ENCODE measurements at regions not wholly inside any gene's neighbourhood (a gene's known extent, or its start where the extent isn't known, plus 50 kb on each side); places are given as distances from the start of the nearest gene placed in this dataset.

- Histone ChIP-seq H4K5ac (ENCODE audit: insufficient read length, low read depth, low read length) (no peak overlapping the region), H3K4me3 (ENCODE audit: extremely low read depth in 1 of 4, insufficient read depth in 2 of 4, low read depth in 3 of 4, low read length in 4 of 4) (no peak overlapping the region), H3K23me2 (ENCODE audit: low read depth, low read length) (no peaks in the 10 kb centered on the region), H3K36me3 (ENCODE audit: control insufficient read depth in 2 of 4, insufficient read depth in 4 of 4, low read length in 3 of 4) (no peaks in the 10 kb centered on the region), H3K4me2 (ENCODE audit: insufficient read depth in 1 of 2, low read depth in 2 of 2, low read length in 2 of 2) (no peak overlapping the region), H4K8ac (ENCODE audit: extremely low read depth, insufficient read depth, low read length) (no peak overlapping the region), H3K9me3 (ENCODE audit: insufficient read depth in 2 of 2, low read depth in 1 of 2, low read length in 1 of 2) (no peaks in the 10 kb centered on the region; a peak in 1 of 4 replicates), H3K79me1 (ENCODE audit: low read depth, low read length) (no peaks in the 10 kb centered on the region), H2BK120ac (replicated peaks; ENCODE audit: low read depth, low read length) (no peak overlapping the region), H2AK5ac (ENCODE audit: low read depth, low read length) (no peak overlapping the region), H4K91ac (replicated peaks; ENCODE audit: insufficient read length, low read length) (no peak overlapping the region), H3K27ac (ENCODE audit: low read depth, low read length) (no peak overlapping the region), H3K18ac (ENCODE audit: extremely low read depth, low read length) (no peak overlapping the region), H2AFZ (ENCODE audit: low read length) (no peak overlapping the region), H3K4me1 (replicated peaks in 1 of 4; ENCODE audit: control insufficient read depth in 3 of 4, insufficient read depth in 4 of 4, low read length in 3 of 4) (peaks cover 0 to 5% (median 1%) of the 10 kb centered on the region in 4 experiments; a peak in 3 of 7 replicates), H2BK15ac (ENCODE audit: low read length) (no peak overlapping the region), H3K4ac (replicated peaks; ENCODE audit: insufficient read length, low read depth, low read length) (no peak overlapping the region), H3K56ac (replicated peaks; ENCODE audit: insufficient read length, low read depth, low read length) (no peak overlapping the region), H2BK5ac (ENCODE audit: low read depth, low read length) (no peak overlapping the region), H2BK12ac (ENCODE audit: low read depth, low read length) (no peak overlapping the region), H2BK20ac (ENCODE audit: low read length) (no peak overlapping the region), H3K9ac (replicated peaks in 1 of 4; ENCODE audit: extremely low read depth in 1 of 4, low read depth in 3 of 4, low read length in 3 of 4) (no peak overlapping the region), H3K23ac (ENCODE audit: insufficient read length) (no peak overlapping the region), H3K27me3 (replicated peaks in 1 of 4; ENCODE audit: control insufficient read depth in 3 of 4, extremely low read depth in 1 of 4, insufficient read depth in 3 of 4, low read length in 3 of 4) (no peaks in the 10 kb centered on the region), H3K14ac (ENCODE audit: insufficient read length) (no peak overlapping the region), H4K20me1 (replicated peaks in 1 of 2; ENCODE audit: control insufficient read depth in 1 of 2, insufficient read depth in 2 of 2, low read length in 2 of 2) (no peaks in the 10 kb centered on the region), H3K79me2 (ENCODE audit: control insufficient read depth in 1 of 2, insufficient read depth in 2 of 2, low read length in 2 of 2) (no peaks in the 10 kb centered on the region)
- CTCF ChIA-PET (ENCODE audit: partially characterized antibody) = interaction anchor here (0.8 kb wide), 2 partner anchors 59 to 60 kb away, joined by 3 to 5 read pairs; no protein-coding TSS in a partner anchor
- TF ChIP-seq SIX5 (IDR thresholded peaks at IDR 0.05; ENCODE audit: low read depth, low read length) (no peak), MAX (IDR thresholded peaks at IDR 0.05) (no peak), ASH2L (IDR thresholded peaks at IDR 0.05; ENCODE audit: low read length) (no peak), TAF7 (optimal IDR thresholded peaks at IDR 0.05; ENCODE audit: borderline replicate concordance, low read depth, low read length) (no peak), EP300 (IDR thresholded peaks at IDR 0.05; ENCODE audit: borderline replicate concordance in 1 of 2, low read depth in 2 of 2, low read length in 2 of 2) (no peak), POU5F1 (IDR thresholded peaks at IDR 0.05; ENCODE audit: low read depth, low read length) (no peak), BRCA1 (IDR thresholded peaks at IDR 0.05; ENCODE audit: low read depth, low read length) (no peak), POLR2AphosphoS5 (IDR thresholded peaks at IDR 0.05; ENCODE audit: low read depth, low read length) (no peak), HDAC2 (IDR thresholded peaks at IDR 0.05; ENCODE audit: borderline replicate concordance in 1 of 2, low read depth in 2 of 2, low read length in 2 of 2) (no peak), SAP30 (IDR thresholded peaks at IDR 0.05; ENCODE audit: insufficient read depth, insufficient replicate concordance, low read length) (no peak), CTBP2 (IDR thresholded peaks at IDR 0.05; ENCODE audit: borderline replicate concordance, insufficient read depth, insufficient read length, low read length) (no peak), TBP (IDR thresholded peaks at IDR 0.05; ENCODE audit: low read depth, low read length) (no peak), YY1 (IDR thresholded peaks at IDR 0.05; ENCODE audit: low read depth, low read length) (no peak), JUND (IDR thresholded peaks at IDR 0.05; ENCODE audit: low read length) (no peak), CBX8 (IDR thresholded peaks at IDR 0.05; ENCODE audit: borderline replicate concordance, low read depth, low read length) (no peak)
- POLR2A ChIA-PET (ENCODE audit: partially characterized antibody) = interaction anchor here (0.9 kb wide), 1 partner anchor 11 kb away, joined by 3 read pairs; no protein-coding TSS in a partner anchor
- no peak for DNase-seq (ENCODE audit: low read depth in 1 of 2, low spot score in 2 of 2)
- WGBS, 2 experiments (ENCODE audit: extremely low coverage in 1 of 2, insufficient coverage in 1 of 2, insufficient read length in 1 of 2, insufficient replicate concordance in 2 of 2, low coverage in 1 of 2, low lambda C conversion rate in 2 of 2, missing lambda C conversion rate in 1 of 2) = 0% methylated on average over 1 of the region's 1 CpG; no CpG with 5 or more reads in 1 of the 2 experiments
- FAIRE-seq = no peak
Observed at GRCh38 chr22:27624705-27625104, 176.9 kb downstream of the MN1 start.

Measured in H1 (cell line).